ENCODE measurements at regions not wholly inside any gene's neighbourhood (a gene's known extent, or its start where the extent isn't known, plus 50 kb on each side); places are given as distances from the start of the nearest gene placed in this dataset.

GRCh38 chr2:208929894-208930427, 493.9 kb upstream of the MAP2 start:
- DNase-seq = no peak
- no CpG with 5 or more reads among the region's 3 CpGs for WGBS (ENCODE audit: extremely low coverage, insufficient read length, low lambda C conversion rate)

More at GRCh38 chr2:208929894-208930427, 493.9 kb upstream of the MAP2 start:
- Histone ChIP-seq H3T11ph (ENCODE audit: low read length) (no peak overlapping the region), H3K27me3 (ENCODE audit: insufficient read depth, low read length) (no peaks in the 10 kb centered on the region), H4K5ac (ENCODE audit: insufficient read length, low read depth, low read length) (no peak overlapping the region), H2BK5ac (ENCODE audit: insufficient read length, low read length) (no peak overlapping the region), H3K79me2 (ENCODE audit: insufficient read depth, low read length) (no peaks in the 10 kb centered on the region), H3K79me1 (ENCODE audit: insufficient read depth, low read depth, low read length, poor library complexity, severe bottlenecking) (no peaks in the 10 kb centered on the region), H3K4me1 (ENCODE audit: insufficient read depth, low read length) (no peaks in the 10 kb centered on the region), H2AFZ (ENCODE audit: low read length) (no peak overlapping the region), H3K18ac (ENCODE audit: insufficient read length, low read depth, low read length) (no peak overlapping the region), H3K27ac (ENCODE audit: insufficient read length, low read depth, low read length) (no peak overlapping the region), H4K91ac (ENCODE audit: insufficient read length, low read depth, low read length) (no peak overlapping the region), H3K4me2 (ENCODE audit: insufficient read depth, insufficient read length, low read length) (no peak overlapping the region), H3K9me3 (ENCODE audit: control insufficient read depth, low read depth, low read length) (no peaks in the 10 kb centered on the region), H3K4ac (ENCODE audit: low read depth, low read length) (no peak overlapping the region), H4K20me1 (ENCODE audit: control insufficient read depth, insufficient read depth, insufficient read length) (no peaks in the 10 kb centered on the region), H3K56ac (ENCODE audit: insufficient read length, low read depth, low read length) (no peak overlapping the region), H3K14ac (ENCODE audit: insufficient read depth, low read length) (no peak overlapping the region), H2BK12ac (ENCODE audit: insufficient read length, low read depth, low read length) (no peak overlapping the region), H3K9ac (ENCODE audit: extremely low read depth, insufficient read length, low read length) (no peak overlapping the region), H3K23ac (ENCODE audit: insufficient read length, low read depth, low read length) (no peak overlapping the region), H2BK15ac (ENCODE audit: low read depth, low read length) (no peak overlapping the region), H2BK120ac (ENCODE audit: low read depth, low read length, poor library complexity, severe bottlenecking) (no peak overlapping the region), H2AK5ac (ENCODE audit: insufficient read length, low read length) (no peak overlapping the region), H2BK20ac (ENCODE audit: low read depth, low read length, poor library complexity, severe bottlenecking) (no peak overlapping the region), H4K8ac (replicated peaks; ENCODE audit: insufficient read length, low read depth, low read length) (no peak overlapping the region), H3K23me2 (ENCODE audit: insufficient read length, low read depth, low read length, poor library complexity, severe bottlenecking) (no peaks in the 10 kb centered on the region)
- no peak overlapping the region for H3K4me3 Mint-ChIP-seq
- no peaks in the 10 kb centered on the region for H3K9me3 Mint-ChIP-seq
- no peaks in the 10 kb centered on the region for H3K36me3 Mint-ChIP-seq (ENCODE audit: insufficient read depth in 1 of 3, low read depth in 3 of 3)
- no peak overlapping the region for H3K27ac Mint-ChIP-seq
- TF ChIP-seq CTCF (conservative IDR thresholded peaks at IDR 0.05) = no peak
- no peaks in the 10 kb centered on the region for H3K27me3 Mint-ChIP-seq (ENCODE audit: low read depth)
- no peaks in the 10 kb centered on the region for H3K4me1 Mint-ChIP-seq

Measured in H9 (cell line).